ENCODE measurements at regions not wholly inside any gene's neighbourhood (a gene's known extent, or its start where the extent isn't known, plus 50 kb on each side); places are given as distances from the start of the nearest gene placed in this dataset.
A peak's percentile ranks its signal among the peaks of the same experiment; 100 is the strongest.

DNA sequence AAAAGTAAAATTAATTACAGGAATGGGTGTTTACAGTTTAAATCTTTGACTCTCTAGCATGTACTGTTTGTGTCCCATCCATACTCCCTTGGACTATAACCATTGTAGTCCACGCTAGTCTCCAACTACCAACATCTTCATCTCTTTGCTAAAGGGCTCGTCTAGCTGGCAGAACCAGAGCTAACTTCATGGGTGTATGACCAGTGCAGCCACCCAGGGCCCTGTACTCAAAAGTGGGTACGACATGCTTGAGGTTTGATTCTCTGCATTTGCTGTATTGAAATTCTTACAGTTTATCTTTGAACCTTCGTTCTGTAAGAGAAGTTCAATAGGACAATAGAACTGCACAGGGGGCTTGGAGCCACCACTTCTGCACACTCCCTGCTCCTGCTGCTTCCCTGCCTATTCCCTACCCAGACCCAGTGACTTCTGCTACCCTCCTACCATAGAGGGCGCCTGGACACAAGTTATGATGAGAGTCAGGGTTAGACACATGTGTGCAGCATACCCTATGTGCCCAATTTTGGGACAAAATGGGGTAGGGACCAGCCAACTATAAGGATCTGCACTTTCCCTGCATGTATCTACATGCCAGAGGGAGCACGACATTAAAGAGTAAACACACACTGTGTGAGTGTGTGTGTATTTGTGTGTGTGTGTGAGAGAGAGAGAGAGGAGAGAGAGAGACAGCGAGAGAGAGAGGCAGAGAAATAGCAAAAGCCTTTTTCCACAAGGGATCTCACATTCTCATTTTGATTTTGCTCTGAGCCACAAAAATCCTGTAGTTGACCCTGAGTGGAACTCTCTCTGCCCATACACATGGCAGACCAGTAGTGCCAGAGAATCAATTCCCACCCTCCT is 59.0 kb upstream of the NECTIN3 start:
- peak; percentile 3 for DNase-seq (ENCODE audit: low read depth)
- H3K4me3 ChIP-seq (ENCODE audit: control insufficient read depth, low read depth, low read length) = no peak overlapping the region
- TF ChIP-seq, protein P1, sequence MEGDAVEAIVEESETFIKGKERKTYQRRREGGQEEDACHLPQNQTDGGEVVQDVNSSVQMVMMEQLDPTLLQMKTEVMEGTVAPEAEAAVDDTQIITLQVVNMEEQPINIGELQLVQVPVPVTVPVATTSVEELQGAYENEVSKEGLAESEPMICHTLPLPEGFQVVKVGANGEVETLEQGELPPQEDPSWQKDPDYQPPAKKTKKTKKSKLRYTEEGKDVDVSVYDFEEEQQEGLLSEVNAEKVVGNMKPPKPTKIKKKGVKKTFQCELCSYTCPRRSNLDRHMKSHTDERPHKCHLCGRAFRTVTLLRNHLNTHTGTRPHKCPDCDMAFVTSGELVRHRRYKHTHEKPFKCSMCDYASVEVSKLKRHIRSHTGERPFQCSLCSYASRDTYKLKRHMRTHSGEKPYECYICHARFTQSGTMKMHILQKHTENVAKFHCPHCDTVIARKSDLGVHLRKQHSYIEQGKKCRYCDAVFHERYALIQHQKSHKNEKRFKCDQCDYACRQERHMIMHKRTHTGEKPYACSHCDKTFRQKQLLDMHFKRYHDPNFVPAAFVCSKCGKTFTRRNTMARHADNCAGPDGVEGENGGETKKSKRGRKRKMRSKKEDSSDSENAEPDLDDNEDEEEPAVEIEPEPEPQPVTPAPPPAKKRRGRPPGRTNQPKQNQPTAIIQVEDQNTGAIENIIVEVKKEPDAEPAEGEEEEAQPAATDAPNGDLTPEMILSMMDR (conservative IDR thresholded peaks at IDR 0.05; ENCODE audit: control insufficient read depth, insufficient read depth, low read depth, low read length) = peak; percentile 25
